NCI-H2196 treated with DMSO at 0.1 percent for 48 hours (cell line): ENCODE measurements at regions not wholly inside any gene's neighbourhood (a gene's known extent, or its start where the extent isn't known, plus 50 kb on each side); places are given as distances from the start of the nearest gene placed in this dataset.

Experiments used
- DNase-seq: peaks from one replicate; lab custom pipeline; 2025; ENCODE audit not compliant: unreplicated experiment; lab: John Stamatoyannopoulos, UW

GRCh38 chr3:55183201-55183600, 255.3 kb upstream of the LRTM1 start:
- no peak for DNase-seq

- DNase-seq, result no peak
Measured at GRCh38 chr3:55180936-55181535, 253.2 kb upstream of the LRTM1 start.

- DNase-seq, result no peak
Measured at GRCh38 chr3:55180161-55180560, 252.3 kb upstream of the LRTM1 start.

- no peak for DNase-seq
Measured at GRCh38 chr3:55178336-55178735, 250.5 kb upstream of the LRTM1 start.

- DNase-seq, result no peak
Measured at GRCh38 chr3:55177749-55178148, 249.9 kb upstream of the LRTM1 start.

GRCh38 chr3:55175423-55175822, 247.6 kb upstream of the LRTM1 start:
- DNase-seq, result no peak

GRCh38 chr3:55174747-55175146, 246.9 kb upstream of the LRTM1 start:
- no peak for DNase-seq

GRCh38 chr3:55173504-55173903, 245.6 kb upstream of the LRTM1 start:
- no peak for DNase-seq

GRCh38 chr3:55172913-55173312, 245.1 kb upstream of the LRTM1 start:
- DNase-seq, result no peak

GRCh38 chr3:55170444-55170843, 242.6 kb upstream of the LRTM1 start:
- DNase-seq, result no peak

GRCh38 chr3:55169608-55170072, 241.8 kb upstream of the LRTM1 start:
- DNase-seq, result no peak

- no peak for DNase-seq
Measured at GRCh38 chr3:55169161-55169560, 241.3 kb upstream of the LRTM1 start.

- DNase-seq, result no peak
Measured at GRCh38 chr3:55167586-55168317, 239.9 kb upstream of the LRTM1 start.

- DNase-seq, result no peak
Measured at GRCh38 chr3:55166576-55167555, 239.0 kb upstream of the LRTM1 start.

GRCh38 chr3:55165704-55166405, 238.0 kb upstream of the LRTM1 start:
- DNase-seq, result no peak

GRCh38 chr3:55165278-55165677, 237.4 kb upstream of the LRTM1 start:
- DNase-seq, result no peak

- DNase-seq, result no peak
Measured at GRCh38 chr3:55164876-55165275, 237.0 kb upstream of the LRTM1 start.

- DNase-seq, result no peak
Measured at GRCh38 chr3:55164191-55164590, 236.3 kb upstream of the LRTM1 start.

- no peak for DNase-seq
Measured at GRCh38 chr3:55163421-55163820, 235.6 kb upstream of the LRTM1 start.

- no peak for DNase-seq
Measured at GRCh38 chr3:55162031-55162795, 234.4 kb upstream of the LRTM1 start.
